Endodermal cell (in vitro differentiated cells): ENCODE measurements at regions not wholly inside any gene's neighbourhood (a gene's known extent, or its start where the extent isn't known, plus 50 kb on each side); places are given as distances from the start of the nearest gene placed in this dataset.

ENCODE experiments used
- DNase-seq: peaks from one replicate; pipeline ENCODE4 v3.0.0-alpha.2; 2017
- H3K27ac ChIP-seq: 2 replicates; pipeline ENCODE4 v1.5.1; 2013; ENCODE audit warnings: mild to moderate bottlenecking, low read depth, low read length, moderate library complexity
- H3K27me3 ChIP-seq: 2 replicates; pipeline ENCODE4 v1.6.1; 2013; ENCODE audit warnings: mild to moderate bottlenecking, low read length, moderate library complexity; ENCODE audit not compliant: insufficient read depth, control insufficient read depth, poor library complexity, severe bottlenecking
- H3K36me3 ChIP-seq: 2 replicates; pipeline ENCODE4 v1.7.0; 2013; ENCODE audit warnings: mild to moderate bottlenecking, low read length, moderate library complexity; ENCODE audit not compliant: control insufficient read depth, insufficient read depth
- H3K4me1 ChIP-seq: one replicate; pipeline ENCODE4 v1.7.0; 2013; ENCODE audit warnings: low read length; ENCODE audit not compliant: control insufficient read depth, insufficient read depth
- H3K4me3 ChIP-seq: 2 replicates; pipeline ENCODE4 v1.5.1; 2013; ENCODE audit warnings: mild to moderate bottlenecking, low read length, moderate library complexity
- H3K9ac ChIP-seq: 2 replicates; pipeline ENCODE4 v1.6.1; 2013; ENCODE audit warnings: mild to moderate bottlenecking, low read length, moderate library complexity; ENCODE audit not compliant: poor library complexity, severe bottlenecking; ENCODE audit errors: extremely low read depth
- H3K9me3 ChIP-seq: 2 replicates; pipeline ENCODE4 v1.6.1; 2013; ENCODE audit warnings: mild to moderate bottlenecking, low read length, moderate library complexity; ENCODE audit not compliant: control insufficient read depth
- H3K27ac Mint-ChIP-seq: 2 replicates; pipeline ENCODE4 v1.8.0; 2020; ENCODE audit warnings: mixed read lengths
- H3K27me3 Mint-ChIP-seq: 2 replicates; pipeline ENCODE4 v1.8.0; 2021; ENCODE audit warnings: mild to moderate bottlenecking, mixed read lengths; ENCODE audit not compliant: insufficient read depth
- H3K36me3 Mint-ChIP-seq: 2 replicates; pipeline ENCODE4 v1.8.0; 2020; ENCODE audit warnings: low read depth, mixed read lengths
- H3K4me1 Mint-ChIP-seq: 2 replicates; pipeline ENCODE4 v1.8.0; 2020; ENCODE audit warnings: mixed read lengths
- H3K4me3 Mint-ChIP-seq: 2 replicates; pipeline ENCODE4 v1.8.0; 2020; ENCODE audit warnings: mild to moderate bottlenecking, moderate library complexity, mixed read lengths
- H3K9me3 Mint-ChIP-seq: 2 replicates; pipeline ENCODE4 v1.8.0; 2020; ENCODE audit warnings: mild to moderate bottlenecking, mixed read lengths
- WGBS, 2 experiments: methylation state at CpG; one replicate each; pipeline versions ENCODE4 v1.1.5 to v1.1.7; 2013; ENCODE audit warnings: missing lambda C conversion rate in 2 of 2, mixed read lengths in 1 of 2; ENCODE audit not compliant: insufficient coverage in 1 of 2, insufficient read length in 1 of 2; 5-methylcytosine and 5-hydroxymethylcytosine counted together
- TF ChIP-seq, protein P1 (sequence below): fragments of 200-600 bp; sonication (generic); conservative IDR thresholded peaks from 2 replicates; pipeline ENCODE4 v1.5.0; 2021; ENCODE audit warnings: antibody characterized with exemption, mild to moderate bottlenecking

DNA sequence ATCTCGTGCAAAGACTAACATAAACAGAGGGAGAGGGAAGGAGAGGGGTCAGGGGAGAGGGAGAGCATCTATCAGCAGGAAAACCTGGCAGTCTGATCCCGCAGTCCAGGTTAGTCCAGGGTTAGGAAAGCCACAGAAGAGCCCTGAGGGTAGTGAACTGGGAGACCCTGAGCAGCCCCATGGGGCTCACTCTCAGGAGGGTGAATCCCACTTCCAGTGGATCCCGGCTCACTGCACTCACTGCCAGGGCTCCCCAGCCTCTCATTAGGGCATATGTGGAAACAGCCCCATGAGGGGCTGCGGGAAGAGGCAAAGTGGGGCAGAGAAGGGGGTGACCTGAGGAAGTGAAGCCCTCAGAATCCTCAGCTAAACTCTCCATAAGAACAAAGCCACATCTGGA lies 329.9 kb downstream of the UBE3D start:
- H3K27me3 ChIP-seq: no peaks in the 10 kb centered on the region
- TF ChIP-seq, protein P1, sequence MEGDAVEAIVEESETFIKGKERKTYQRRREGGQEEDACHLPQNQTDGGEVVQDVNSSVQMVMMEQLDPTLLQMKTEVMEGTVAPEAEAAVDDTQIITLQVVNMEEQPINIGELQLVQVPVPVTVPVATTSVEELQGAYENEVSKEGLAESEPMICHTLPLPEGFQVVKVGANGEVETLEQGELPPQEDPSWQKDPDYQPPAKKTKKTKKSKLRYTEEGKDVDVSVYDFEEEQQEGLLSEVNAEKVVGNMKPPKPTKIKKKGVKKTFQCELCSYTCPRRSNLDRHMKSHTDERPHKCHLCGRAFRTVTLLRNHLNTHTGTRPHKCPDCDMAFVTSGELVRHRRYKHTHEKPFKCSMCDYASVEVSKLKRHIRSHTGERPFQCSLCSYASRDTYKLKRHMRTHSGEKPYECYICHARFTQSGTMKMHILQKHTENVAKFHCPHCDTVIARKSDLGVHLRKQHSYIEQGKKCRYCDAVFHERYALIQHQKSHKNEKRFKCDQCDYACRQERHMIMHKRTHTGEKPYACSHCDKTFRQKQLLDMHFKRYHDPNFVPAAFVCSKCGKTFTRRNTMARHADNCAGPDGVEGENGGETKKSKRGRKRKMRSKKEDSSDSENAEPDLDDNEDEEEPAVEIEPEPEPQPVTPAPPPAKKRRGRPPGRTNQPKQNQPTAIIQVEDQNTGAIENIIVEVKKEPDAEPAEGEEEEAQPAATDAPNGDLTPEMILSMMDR: no peak
- H3K27ac Mint-ChIP-seq: no peak overlapping the region
- no peak overlapping the region for H3K27ac ChIP-seq
- no peaks in the 10 kb centered on the region for H3K36me3 ChIP-seq
- H3K9me3 Mint-ChIP-seq: no peaks in the 10 kb centered on the region
- no peaks in the 10 kb centered on the region for H3K9me3 ChIP-seq
- no peaks in the 10 kb centered on the region for H3K36me3 Mint-ChIP-seq
- WGBS, 2 experiments: 94% methylated on average over 4 of the region's 4 CpGs; no CpG with 5 or more reads in 1 of the 2 experiments
- no peak overlapping the region for H3K9ac ChIP-seq
- no peaks in the 10 kb centered on the region for H3K27me3 Mint-ChIP-seq
- no peak overlapping the region for H3K4me3 ChIP-seq
- peaks cover 29% of the 10 kb centered on the region for H3K4me1 Mint-ChIP-seq
- no peak for DNase-seq
- peaks cover 9% of the 10 kb centered on the region for H3K4me1 ChIP-seq
- no peak overlapping the region for H3K4me3 Mint-ChIP-seq

DNA sequence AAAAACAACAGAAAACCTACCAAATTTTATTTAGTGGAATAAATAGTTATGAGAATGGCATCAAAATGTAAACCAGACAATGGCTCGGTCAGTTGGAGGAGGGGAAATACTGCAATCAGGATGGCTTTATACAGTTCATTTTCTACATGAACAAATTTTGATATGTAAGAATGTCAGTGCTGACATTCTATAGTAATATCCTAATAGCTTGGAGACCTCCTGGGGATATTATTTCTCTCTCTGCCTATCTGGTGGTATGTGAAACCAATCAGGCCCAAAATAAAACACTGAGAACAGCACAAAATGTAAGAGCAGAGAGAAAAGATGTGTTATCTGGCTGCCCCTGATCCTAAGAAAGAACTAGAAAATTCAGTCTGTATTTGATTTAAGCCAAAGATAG lies 327.7 kb downstream of the UBE3D start:
- Mint-ChIP-seq H3K4me1 (peaks cover 40% of the 10 kb centered on the region), H3K4me3 (no peak overlapping the region)
- H3K27me3 ChIP-seq: no peaks in the 10 kb centered on the region

DNA sequence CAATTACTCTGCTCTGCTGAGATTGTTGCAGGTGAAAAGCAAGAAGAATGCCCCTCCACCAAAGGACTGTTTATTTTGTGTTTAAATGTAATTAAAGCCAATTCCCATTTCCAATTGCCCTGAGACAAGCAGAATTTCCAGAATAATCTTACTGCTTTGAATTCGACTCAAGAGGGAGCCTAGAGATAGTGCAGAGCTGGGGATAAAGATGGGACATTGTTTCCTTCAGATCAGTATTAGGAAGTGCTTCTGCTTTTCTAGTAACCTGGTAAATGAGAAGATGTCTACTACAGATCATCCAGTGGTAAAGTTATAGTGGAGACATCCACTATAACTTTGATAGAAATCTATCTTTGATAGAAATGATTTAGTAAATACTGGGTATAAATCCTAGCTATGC lies 326.9 kb downstream of the UBE3D start:
- TF ChIP-seq, protein P1: no peak
- Mint-ChIP-seq H3K36me3 (no peaks in the 10 kb centered on the region), H3K4me1 (peaks cover 41% of the 10 kb centered on the region), H3K4me3 (peak overlapping the region; percentile 10), H3K27ac (no peak overlapping the region), H3K9me3 (no peaks in the 10 kb centered on the region), H3K27me3 (no peaks in the 10 kb centered on the region)
- Histone ChIP-seq H3K27me3 (no peaks in the 10 kb centered on the region), H3K36me3 (no peaks in the 10 kb centered on the region), H3K4me1 (peaks cover 9% of the 10 kb centered on the region), H3K9me3 (no peaks in the 10 kb centered on the region), H3K4me3 (no peak overlapping the region), H3K9ac (no peak overlapping the region), H3K27ac (peak overlapping the region; percentile 79)
- WGBS, 2 experiments: 29 to 38% methylated on average over 1 of the region's 1 CpG
- no peak for DNase-seq

More for the DNA sequence above, 327.7 kb downstream of the UBE3D start:
- Mint-ChIP-seq H3K27me3 (no peaks in the 10 kb centered on the region), H3K9me3 (no peaks in the 10 kb centered on the region), H3K36me3 (no peaks in the 10 kb centered on the region), H3K27ac (peak overlapping the region; percentile 32)
- Histone ChIP-seq H3K36me3 (no peaks in the 10 kb centered on the region), H3K27ac (peak overlapping the region; percentile 27), H3K4me3 (peak overlapping the region; percentile 35), H3K9ac (no peak overlapping the region), H3K9me3 (no peaks in the 10 kb centered on the region), H3K4me1 (peaks cover 9% of the 10 kb centered on the region)
- 100% methylated on average over 1 of the region's 1 CpG; no CpG with 5 or more reads in 1 of the 2 experiments for WGBS, 2 experiments
- TF ChIP-seq, protein P1: no peak
- DNase-seq: no peak
